Kidney (tissue), 13 donors: ENCODE measurements at regions not wholly inside any gene's neighbourhood (a gene's known extent, or its start where the extent isn't known, plus 50 kb on each side); places are given as distances from the start of the nearest gene placed in this dataset.

Experiments used
- DNase-seq, 5 donors: peaks; one replicate each; pipeline ENCODE4 v3.0.0-alpha.2; 2013 to 2020
- FAIRE-seq: peaks from 2 replicates; lab custom pipeline; 2012; peaks lifted over from hg19 to GRCh38; lab: Jason Lieb, UNC
- H3K27ac ChIP-seq, 2 donors: one replicate each; pipeline ENCODE4 v1.7.0; 2013; ENCODE audit warnings: low read depth in 2 of 2, low read length in 2 of 2, inconsistent platforms in 1 of 2
- H3K27me3 ChIP-seq: one replicate; pipeline ENCODE4 v1.7.1; 2013; ENCODE audit warnings: low read length, inconsistent platforms; ENCODE audit not compliant: control insufficient read depth, insufficient read depth
- H3K36me3 ChIP-seq, 3 donors: one replicate each; pipeline versions ENCODE4 v1.7.0 to v1.7.1; 2013; ENCODE audit warnings: low read length in 3 of 3, control low read depth in 1 of 3, inconsistent platforms in 1 of 3; ENCODE audit not compliant: insufficient read depth in 3 of 3, control insufficient read depth in 2 of 3
- H3K4me1 ChIP-seq, 3 donors: one replicate each; pipeline versions ENCODE4 v1.7.0 to v1.7.1; 2013; ENCODE audit warnings: low read length in 3 of 3, inconsistent platforms in 1 of 3, low read depth in 1 of 3; ENCODE audit not compliant: control insufficient read depth in 2 of 3, insufficient read depth in 2 of 3
- H3K4me3 ChIP-seq, 3 donors: one replicate each; pipeline versions ENCODE4 v1.7.0 to v1.8.1; 2013; ENCODE audit warnings: low read length in 3 of 3, control low read depth in 1 of 3, inconsistent platforms in 1 of 3
- H3K9ac ChIP-seq, 3 donors: one replicate each; pipeline versions ENCODE4 v1.7.0 to v1.7.1; 2013; ENCODE audit warnings: low read length in 3 of 3, control low read depth in 1 of 3, inconsistent platforms in 1 of 3
- H3K9me3 ChIP-seq, 3 donors: one replicate each; pipeline versions ENCODE4 v1.7.0 to v1.7.1; 2013; ENCODE audit warnings: low read length in 3 of 3, control low read depth in 1 of 3, inconsistent platforms in 1 of 3; ENCODE audit not compliant: control insufficient read depth in 2 of 3, insufficient read depth in 1 of 3
- CTCF ChIP-seq: IDR thresholded peaks from 3 replicates; pipeline ENCODE4 v1.5.1; 2012; ENCODE audit warnings: mild to moderate bottlenecking, moderate library complexity, borderline replicate concordance; ENCODE audit not compliant: insufficient read depth; ENCODE audit errors: extremely low read depth
- intact Hi-C: fragments of 100-400 bp; cut with DNase I; formaldehyde crosslinking; loops from one replicate; pipeline ENCODE4 v1.11.1; 2022
- donor health status: control.
- donor health status: control.
- donor health status: control.
- donor health status: control.
- donor health status: control.
- donor health status: DM: yes; HTN: yes; CAD: no.
- donor health status: Normal renal cell carcinoma (clear cell type).

- intact Hi-C loops, result no loop called here
- FAIRE-seq (no peak), DNase-seq (no peak)
- Histone ChIP-seq H3K27me3 (no peaks in the 10 kb centered on the region), H3K27ac (no peak overlapping the region), H3K9me3 (no peaks in the 10 kb centered on the region), H3K4me3 (no peak overlapping the region), H3K9ac (no peak overlapping the region), H3K4me1 (no peaks in the 10 kb centered on the region), H3K36me3 (no peaks in the 10 kb centered on the region)
- no peak for TF ChIP-seq CTCF
Observed at GRCh38 chr2:8197825-8198224, 484.0 kb upstream of the ID2 start.

GRCh38 chr2:8198766-8199382 lies 483.0 kb upstream of the ID2 start:
- Histone ChIP-seq H3K27me3 (no peaks in the 10 kb centered on the region), H3K4me1 (no peaks in the 10 kb centered on the region), H3K36me3 (no peaks in the 10 kb centered on the region), H3K9me3 (no peaks in the 10 kb centered on the region), H3K4me3 (no peak overlapping the region), H3K27ac (no peak overlapping the region), H3K9ac (no peak overlapping the region)
- TF ChIP-seq CTCF, result no peak
- FAIRE-seq (no peak), DNase-seq (no peak)
- intact Hi-C loops, result no loop called here

GRCh38 chr2:8202132-8202531 lies 479.7 kb upstream of the ID2 start:
- Histone ChIP-seq H3K9ac (no peak overlapping the region), H3K9me3 (no peaks in the 10 kb centered on the region), H3K27me3 (no peaks in the 10 kb centered on the region), H3K36me3 (no peaks in the 10 kb centered on the region), H3K4me3 (no peak overlapping the region), H3K4me1 (no peaks in the 10 kb centered on the region), H3K27ac (no peak overlapping the region)
- DNase-seq, result no peak
- TF ChIP-seq CTCF, result no peak
- intact Hi-C loops, result no loop called here
- FAIRE-seq, result no peak

GRCh38 chr2:8203364-8203763 lies 478.5 kb upstream of the ID2 start:
- Histone ChIP-seq H3K4me3 (no peak overlapping the region), H3K27me3 (no peaks in the 10 kb centered on the region), H3K4me1 (no peaks in the 10 kb centered on the region), H3K9me3 (peaks cover 0 to 5% (median 0%) of the 10 kb centered on the region in 3 donors), H3K36me3 (no peaks in the 10 kb centered on the region), H3K9ac (no peak overlapping the region), H3K27ac (no peak overlapping the region)
- TF ChIP-seq CTCF, result no peak
- no peak for DNase-seq
- intact Hi-C loops, result no loop called here
- no peak for FAIRE-seq
